Astrocyte (in vitro differentiated cells and primary cell): ENCODE measurements at regions not wholly inside any gene's neighbourhood (a gene's known extent, or its start where the extent isn't known, plus 50 kb on each side); places are given as distances from the start of the nearest gene placed in this dataset.

Experiments used
- DNase-seq: peaks from one replicate; pipeline ENCODE4 v3.0.0-alpha.2; 2010; ENCODE audit warnings: low read depth
- FAIRE-seq: peaks from 2 replicates; lab custom pipeline; 2011; peaks lifted over from hg19 to GRCh38; lab: Jason Lieb, UNC
- H2AFZ ChIP-seq: 2 replicates; pipeline ENCODE4 v1.6.0; 2012; ENCODE audit warnings: low read depth, low read length, inconsistent platforms
- H3K27ac ChIP-seq: 2 replicates; pipeline ENCODE4 v1.5.1; 2011; ENCODE audit warnings: low read depth, low read length, inconsistent platforms
- H3K27me3 ChIP-seq: 2 replicates; pipeline ENCODE4 v1.6.0; 2011; ENCODE audit warnings: low read length, inconsistent platforms; ENCODE audit not compliant: insufficient read depth
- H3K36me3 ChIP-seq: 2 replicates; pipeline ENCODE4 v1.5.1; 2011; ENCODE audit warnings: low read length, inconsistent platforms; ENCODE audit not compliant: insufficient read depth
- H3K4me1 ChIP-seq: 2 replicates; pipeline ENCODE4 v1.5.1; 2011; ENCODE audit warnings: low read length, inconsistent platforms; ENCODE audit not compliant: insufficient read depth
- H3K4me2 ChIP-seq: 2 replicates; pipeline ENCODE4 v1.6.0; 2012; ENCODE audit warnings: low read length, inconsistent platforms
- H3K4me3 ChIP-seq: 2 replicates; pipeline ENCODE4 v1.5.1; 2011; ENCODE audit warnings: low read depth, mild to moderate bottlenecking, low read length, inconsistent platforms; ENCODE audit not compliant: insufficient read depth
- H3K79me2 ChIP-seq: 2 replicates; pipeline ENCODE4 v1.6.0; 2012; ENCODE audit warnings: mild to moderate bottlenecking, low read length, inconsistent platforms; ENCODE audit not compliant: insufficient read depth
- H3K9ac ChIP-seq: 2 replicates; pipeline ENCODE4 v1.6.0; 2012; ENCODE audit warnings: mild to moderate bottlenecking, low read length, inconsistent platforms
- H3K9me3 ChIP-seq: 2 replicates; pipeline ENCODE4 v1.5.1; 2012; ENCODE audit warnings: low read depth, mild to moderate bottlenecking, low read length, inconsistent platforms; ENCODE audit not compliant: insufficient read depth
- H4K20me1 ChIP-seq: 2 replicates; pipeline ENCODE4 v1.6.0; 2012; ENCODE audit warnings: low read length, inconsistent platforms; ENCODE audit not compliant: insufficient read depth
- H3K27ac Mint-ChIP-seq: one replicate; pipeline ENCODE4 v1.8.0; 2021; ENCODE audit warnings: mild to moderate bottlenecking, mixed read lengths; ENCODE audit not compliant: unreplicated experiment
- H3K27me3 Mint-ChIP-seq: one replicate; pipeline ENCODE4 v1.8.0; 2021; ENCODE audit warnings: low read depth, mixed read lengths; ENCODE audit not compliant: unreplicated experiment
- H3K36me3 Mint-ChIP-seq: one replicate; pipeline ENCODE4 v1.8.0; 2021; ENCODE audit warnings: low read depth, mixed read lengths; ENCODE audit not compliant: unreplicated experiment
- H3K4me1 Mint-ChIP-seq: one replicate; pipeline ENCODE4 v1.8.0; 2021; ENCODE audit warnings: low read depth, mixed read lengths; ENCODE audit not compliant: unreplicated experiment
- H3K4me3 Mint-ChIP-seq: one replicate; pipeline ENCODE4 v1.8.0; 2021; ENCODE audit warnings: mild to moderate bottlenecking, moderate library complexity, mixed read lengths; ENCODE audit not compliant: unreplicated experiment
- H3K9me3 Mint-ChIP-seq: one replicate; pipeline ENCODE4 v1.8.0; 2021; ENCODE audit warnings: mild to moderate bottlenecking, mixed read lengths; ENCODE audit not compliant: unreplicated experiment
- CTCF ChIP-seq: IDR thresholded peaks from 2 replicates; pipeline ENCODE4 v1.5.1; 2011; ENCODE audit warnings: low read depth, mild to moderate bottlenecking, inconsistent platforms, low read length, moderate library complexity; ENCODE audit not compliant: insufficient read depth
- EZH2 ChIP-seq: IDR thresholded peaks from 2 replicates; pipeline ENCODE4 v1.6.1; 2012; ENCODE audit warnings: mild to moderate bottlenecking, low read length, inconsistent platforms; ENCODE audit not compliant: insufficient read depth

GRCh38 chr2:228378233-228378632 is 196.7 kb upstream of the SPHKAP start:
- no peak overlapping the region for H3K27ac Mint-ChIP-seq
- Histone ChIP-seq H3K9ac (no peak overlapping the region), H3K9me3 (no peaks in the 10 kb centered on the region), H3K36me3 (no peaks in the 10 kb centered on the region), H3K27me3 (no peaks in the 10 kb centered on the region), H3K4me3 (no peak overlapping the region), H4K20me1 (no peaks in the 10 kb centered on the region), H3K27ac (no peak overlapping the region), H2AFZ (no peak overlapping the region), H3K4me2 (no peak overlapping the region), H3K4me1 (no peaks in the 10 kb centered on the region), H3K79me2 (no peaks in the 10 kb centered on the region)
- FAIRE-seq: no peak
- H3K4me3 Mint-ChIP-seq: no peak overlapping the region
- no peak for DNase-seq
- H3K9me3 Mint-ChIP-seq: no peaks in the 10 kb centered on the region
- no peak for TF ChIP-seq EZH2
- no peak for TF ChIP-seq CTCF
- no peaks in the 10 kb centered on the region for H3K36me3 Mint-ChIP-seq
- H3K4me1 Mint-ChIP-seq: no peaks in the 10 kb centered on the region
- H3K27me3 Mint-ChIP-seq: no peaks in the 10 kb centered on the region

GRCh38 chr2:228377533-228377932 is 196.0 kb upstream of the SPHKAP start:
- no peak for TF ChIP-seq EZH2
- no peak for TF ChIP-seq CTCF
- Mint-ChIP-seq H3K4me1 (no peaks in the 10 kb centered on the region), H3K36me3 (no peaks in the 10 kb centered on the region), H3K9me3 (no peaks in the 10 kb centered on the region), H3K27ac (no peak overlapping the region), H3K4me3 (no peak overlapping the region), H3K27me3 (no peaks in the 10 kb centered on the region)
- H2AFZ ChIP-seq: no peak overlapping the region
- no peak overlapping the region for H3K27ac ChIP-seq
- H3K4me2 ChIP-seq: no peak overlapping the region
- no peaks in the 10 kb centered on the region for H3K4me1 ChIP-seq
- H3K9me3 ChIP-seq: no peaks in the 10 kb centered on the region
- H3K27me3 ChIP-seq: no peaks in the 10 kb centered on the region
- DNase-seq: no peak
- no peak overlapping the region for H3K4me3 ChIP-seq
- no peak overlapping the region for H3K9ac ChIP-seq
- H4K20me1 ChIP-seq: no peaks in the 10 kb centered on the region
- FAIRE-seq: no peak
- no peaks in the 10 kb centered on the region for H3K79me2 ChIP-seq
- H3K36me3 ChIP-seq: no peaks in the 10 kb centered on the region

- Histone ChIP-seq H3K79me2 (no peaks in the 10 kb centered on the region), H3K4me1 (no peaks in the 10 kb centered on the region), H2AFZ (no peak overlapping the region), H4K20me1 (no peaks in the 10 kb centered on the region), H3K36me3 (no peaks in the 10 kb centered on the region), H3K9ac (no peak overlapping the region), H3K27ac (no peak overlapping the region), H3K9me3 (peaks cover 2% of the 10 kb centered on the region), H3K27me3 (no peaks in the 10 kb centered on the region), H3K4me3 (no peak overlapping the region), H3K4me2 (no peak overlapping the region)
- FAIRE-seq (no peak), DNase-seq (no peak)
- H3K4me3 Mint-ChIP-seq: no peak overlapping the region
- no peak for TF ChIP-seq EZH2
- no peak for TF ChIP-seq CTCF
- H3K27ac Mint-ChIP-seq: no peak overlapping the region
- no peaks in the 10 kb centered on the region for H3K27me3 Mint-ChIP-seq
- no peaks in the 10 kb centered on the region for H3K4me1 Mint-ChIP-seq
- no peaks in the 10 kb centered on the region for H3K9me3 Mint-ChIP-seq
- no peaks in the 10 kb centered on the region for H3K36me3 Mint-ChIP-seq
Measured at GRCh38 chr2:228374741-228375140, 193.3 kb upstream of the SPHKAP start.
